PC-9 (cell line): ENCODE measurements at regions not wholly inside any gene's neighbourhood (a gene's known extent, or its start where the extent isn't known, plus 50 kb on each side); places are given as distances from the start of the nearest gene placed in this dataset.

Experiments
- CTCF ChIP-seq: fragments of 200-600 bp; sonication (generic); conservative IDR thresholded peaks from 2 replicates; pipeline ENCODE4 v1.6.1; 2017; ENCODE audit warnings: mixed run types, antibody characterized with exemption, mild to moderate bottlenecking, moderate library complexity
- EZH2 ChIP-seq: fragments of 200-600 bp; sonication (generic); IDR thresholded peaks from 2 replicates; pipeline ENCODE4 v1.8.0; 2017; ENCODE audit warnings: antibody characterized with exemption, low read depth

GRCh38 chr12:11576104-11576503 is 73.4 kb upstream of the ETV6 start:
- no peak for TF ChIP-seq EZH2
- TF ChIP-seq CTCF: no peak
